HG03378 (cell line): ENCODE measurements at regions not wholly inside any gene's neighbourhood (a gene's known extent, or its start where the extent isn't known, plus 50 kb on each side); places are given as distances from the start of the nearest gene placed in this dataset.

Source experiments
- ATAC-seq: cut with Tn5 transposase; IDR thresholded peaks from one replicate; pipeline ENCODE4 v1.9.1; 2021; ENCODE audit warnings: mild to moderate bottlenecking, moderate library complexity; ENCODE audit not compliant: unreplicated experiment

DNA sequence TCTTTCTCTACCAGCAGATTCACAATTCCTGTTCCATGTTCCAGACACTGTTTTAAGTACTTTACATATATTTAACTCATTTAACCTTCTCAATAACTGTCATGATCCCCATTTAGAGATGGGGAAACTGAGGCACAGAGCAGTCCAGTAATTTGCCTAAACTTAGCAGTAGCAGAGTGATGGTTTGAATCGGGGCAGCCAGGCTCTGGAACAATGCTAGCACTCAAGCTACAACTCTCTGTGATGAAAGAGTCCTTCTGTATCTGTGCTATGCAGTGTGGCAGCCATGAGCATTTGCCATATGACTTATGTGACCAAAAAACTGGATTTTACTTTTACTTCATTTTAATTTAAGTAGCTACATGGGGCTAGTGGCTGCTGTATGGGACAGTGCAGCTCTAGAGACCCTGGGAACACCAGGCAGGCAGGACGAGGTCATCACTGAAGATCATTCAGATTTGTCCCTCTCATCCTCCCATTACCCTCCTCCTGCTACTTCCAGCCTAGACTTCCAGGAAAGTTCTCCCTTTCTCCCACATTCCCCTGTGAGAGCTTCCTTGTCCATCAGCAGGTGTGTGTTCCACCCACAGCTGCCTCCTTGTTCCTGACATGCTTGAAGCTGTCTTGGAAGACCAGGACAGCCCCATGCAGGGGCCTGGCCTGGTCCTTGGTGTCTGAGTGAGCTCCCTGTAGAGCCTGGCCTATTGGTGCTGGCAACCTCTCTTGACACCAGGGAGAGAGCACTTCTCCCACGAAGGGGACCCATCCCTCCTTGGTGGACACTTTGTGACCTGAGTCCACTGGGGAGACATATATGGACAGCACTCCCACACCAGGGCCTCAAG, 157.0 kb downstream of the MRPL14 start:
- ATAC-seq = no peak

DNA sequence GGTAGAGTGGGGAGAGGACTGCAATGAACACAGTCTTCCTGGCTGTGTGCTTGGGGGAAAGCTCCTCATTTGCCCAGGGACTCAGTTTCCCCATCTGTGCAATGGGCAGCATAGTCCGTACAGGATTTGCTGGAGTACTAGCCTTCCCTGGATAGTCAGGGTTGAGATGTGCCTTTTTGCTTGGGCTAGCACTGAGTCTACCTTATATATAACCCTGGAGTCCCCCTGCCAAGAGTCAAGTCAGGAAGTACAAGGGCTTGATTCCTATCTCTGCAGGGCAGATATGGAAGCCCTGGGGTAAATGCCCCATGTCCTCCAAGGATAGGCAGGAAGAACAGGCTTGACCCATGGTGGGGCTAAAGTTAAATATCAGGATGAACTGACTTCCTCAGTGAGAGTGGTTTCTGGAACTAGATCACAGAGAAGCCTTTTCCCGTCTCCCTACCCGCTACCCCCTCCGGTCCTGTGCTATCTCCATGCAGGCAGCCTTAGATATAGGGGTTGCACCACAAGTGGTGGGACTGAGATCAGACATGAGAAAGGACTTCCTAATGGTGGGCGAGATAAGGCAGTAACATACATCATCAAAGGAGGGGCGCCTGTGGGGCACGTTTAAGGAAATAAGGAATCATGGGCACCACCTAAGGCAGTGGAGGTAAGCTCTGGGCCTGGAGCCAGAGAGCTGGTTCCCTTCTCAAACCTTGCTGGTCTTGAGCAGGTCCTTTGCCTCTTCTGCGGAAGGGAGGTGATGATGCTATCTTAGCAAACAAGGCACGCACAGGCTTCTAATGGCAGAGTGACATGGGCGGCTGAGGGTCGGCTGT, 157.9 kb downstream of the MRPL14 start:
- no peak for ATAC-seq

DNA sequence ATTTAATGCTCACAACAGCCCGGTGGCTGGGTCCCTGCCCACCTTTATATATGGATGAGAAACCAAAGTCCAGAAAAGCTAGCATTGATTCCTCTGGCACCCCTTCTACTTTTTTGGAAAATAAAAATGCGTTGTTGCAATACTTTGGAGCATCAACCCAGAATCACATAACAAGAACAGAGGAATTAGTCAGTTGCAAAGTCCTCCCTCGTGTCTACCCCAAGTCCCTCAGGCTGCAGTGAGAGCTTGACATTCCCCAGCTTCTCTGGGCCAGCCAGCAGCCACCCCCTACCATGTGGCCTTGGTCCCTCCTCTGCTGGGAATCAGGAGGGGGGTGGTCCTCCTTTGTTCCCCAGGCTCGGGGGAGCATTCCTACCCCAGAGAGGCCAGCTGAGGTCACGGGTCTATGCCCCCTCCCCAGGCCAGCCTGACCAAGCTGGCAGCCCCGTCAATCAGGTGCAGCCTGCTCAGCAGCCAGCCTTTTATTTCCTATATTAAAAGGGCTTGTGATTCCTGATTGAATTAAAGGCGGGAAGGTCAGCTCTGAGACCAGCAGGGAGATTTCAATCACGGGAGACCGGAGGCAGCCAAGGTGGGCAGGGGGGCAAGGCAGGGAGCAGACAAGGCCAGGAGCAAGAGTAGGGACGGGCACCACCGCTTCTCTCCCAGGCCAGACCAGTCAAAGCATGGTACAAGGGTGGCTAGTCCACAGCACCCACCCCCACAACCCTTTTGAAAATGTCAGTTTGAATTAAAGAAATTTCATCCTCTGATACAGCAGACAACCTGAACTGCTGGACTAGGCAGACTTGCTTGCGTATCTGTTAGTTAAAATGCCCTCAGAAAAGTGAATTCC, 158.9 kb downstream of the MRPL14 start:
- no peak for ATAC-seq

DNA sequence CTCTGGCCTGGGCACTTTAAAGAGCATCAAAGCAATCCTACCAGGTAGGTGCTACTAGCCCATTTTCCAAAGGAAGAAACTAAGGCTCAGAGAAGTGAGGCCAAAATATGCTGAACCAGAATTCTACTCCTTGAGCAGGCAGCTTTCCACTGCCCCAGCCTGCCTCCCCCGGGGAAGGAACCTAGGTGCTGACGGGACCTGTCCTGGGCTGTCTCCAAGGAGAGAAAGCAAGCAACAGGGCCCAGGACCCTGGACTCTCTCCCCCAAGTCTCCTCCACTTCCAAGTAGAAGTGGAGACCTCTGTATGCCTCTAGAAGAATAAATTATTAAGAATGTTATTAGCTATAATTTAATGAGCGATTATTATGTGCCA, 159.5 kb downstream of the MRPL14 start:
- ATAC-seq = no peak

DNA sequence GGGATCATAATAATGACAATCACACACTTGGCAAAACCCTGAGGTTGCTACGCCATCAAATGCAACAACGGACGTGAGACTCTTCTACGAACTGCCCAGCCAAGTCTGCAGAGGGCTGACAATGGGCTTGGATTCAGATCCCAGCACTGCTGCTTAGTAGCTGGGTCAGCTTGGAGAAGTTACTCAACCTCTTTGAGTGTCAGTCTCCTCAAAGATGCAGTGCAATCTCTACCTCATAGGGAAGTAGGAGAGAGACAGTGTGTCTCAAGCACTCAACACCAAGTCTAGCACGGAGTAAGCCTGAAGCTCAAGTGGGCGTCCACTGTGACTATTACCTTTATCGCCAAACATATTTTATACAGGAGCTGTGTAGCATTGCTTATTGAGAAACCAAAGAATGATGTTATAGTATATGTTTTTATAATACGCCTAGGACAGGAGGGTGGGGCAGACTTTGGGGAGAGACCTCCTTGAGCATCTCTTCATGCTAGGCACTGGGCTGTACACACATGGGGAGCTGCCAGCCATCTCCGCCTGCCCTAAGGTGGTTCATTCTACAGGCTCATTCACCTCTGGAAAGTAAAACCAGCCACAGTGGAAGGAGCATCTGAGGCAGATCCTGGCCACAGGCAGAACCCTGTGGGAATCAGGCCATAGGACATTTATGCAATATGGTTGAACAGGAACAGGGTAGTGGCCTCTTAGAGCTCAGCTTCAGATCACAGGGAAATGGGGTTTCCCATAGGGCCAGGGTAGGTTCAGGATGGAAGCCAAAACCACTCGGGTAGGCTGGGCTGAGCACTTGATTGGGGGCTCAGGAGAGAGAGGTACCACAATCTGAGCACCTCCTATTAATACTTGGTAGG, 160.2 kb downstream of the MRPL14 start:
- ATAC-seq = no peak

DNA sequence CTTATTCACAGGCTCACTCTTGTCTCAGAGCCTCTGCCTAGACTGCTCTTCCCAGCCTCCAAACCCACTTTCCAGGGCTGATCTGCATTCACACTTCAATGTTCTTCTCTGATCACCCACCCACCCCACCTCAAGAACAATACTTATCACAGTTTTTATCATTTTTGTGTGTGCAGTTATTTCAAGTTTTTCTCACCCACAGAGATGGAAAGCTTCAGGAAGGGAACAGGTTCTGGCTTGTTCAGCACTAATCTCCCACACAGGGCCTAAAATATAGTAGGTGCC, 160.9 kb downstream of the MRPL14 start:
- no peak for ATAC-seq

DNA sequence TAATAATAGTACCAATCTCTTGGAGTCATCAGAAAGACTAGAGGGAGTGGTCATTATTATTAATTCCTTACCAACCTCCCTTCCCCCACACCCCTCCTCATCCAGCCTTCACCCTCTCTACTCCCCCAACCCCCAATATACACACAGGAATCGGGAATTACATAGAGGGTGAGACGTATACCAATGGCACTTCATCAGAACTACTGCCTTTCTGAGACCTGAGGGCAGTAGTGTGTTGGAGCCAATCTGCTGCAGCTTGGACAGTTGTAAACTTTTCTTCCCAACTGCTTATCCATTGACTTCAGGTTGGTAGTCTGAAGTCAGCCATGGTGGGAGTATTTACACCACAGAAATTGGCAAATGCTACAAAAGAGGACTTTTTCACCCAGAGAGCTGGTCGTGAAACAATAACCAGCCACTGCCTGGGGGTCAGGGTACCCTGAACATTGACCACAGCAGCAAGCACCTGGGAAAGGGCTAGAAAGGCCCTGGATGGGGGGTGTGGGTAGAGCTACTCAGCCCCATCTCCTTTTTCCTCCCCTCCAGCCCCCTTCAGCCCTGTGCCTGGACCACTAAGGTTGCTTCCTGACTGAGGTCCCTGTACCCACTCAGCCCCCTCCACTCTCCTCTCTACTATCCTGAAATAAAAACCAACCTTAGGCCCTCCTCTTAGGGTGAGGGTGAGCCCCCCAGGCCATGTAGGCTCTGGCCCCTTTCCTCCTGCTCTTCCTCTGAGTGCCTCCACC, 161.5 kb downstream of the MRPL14 start:
- ATAC-seq = no peak

DNA sequence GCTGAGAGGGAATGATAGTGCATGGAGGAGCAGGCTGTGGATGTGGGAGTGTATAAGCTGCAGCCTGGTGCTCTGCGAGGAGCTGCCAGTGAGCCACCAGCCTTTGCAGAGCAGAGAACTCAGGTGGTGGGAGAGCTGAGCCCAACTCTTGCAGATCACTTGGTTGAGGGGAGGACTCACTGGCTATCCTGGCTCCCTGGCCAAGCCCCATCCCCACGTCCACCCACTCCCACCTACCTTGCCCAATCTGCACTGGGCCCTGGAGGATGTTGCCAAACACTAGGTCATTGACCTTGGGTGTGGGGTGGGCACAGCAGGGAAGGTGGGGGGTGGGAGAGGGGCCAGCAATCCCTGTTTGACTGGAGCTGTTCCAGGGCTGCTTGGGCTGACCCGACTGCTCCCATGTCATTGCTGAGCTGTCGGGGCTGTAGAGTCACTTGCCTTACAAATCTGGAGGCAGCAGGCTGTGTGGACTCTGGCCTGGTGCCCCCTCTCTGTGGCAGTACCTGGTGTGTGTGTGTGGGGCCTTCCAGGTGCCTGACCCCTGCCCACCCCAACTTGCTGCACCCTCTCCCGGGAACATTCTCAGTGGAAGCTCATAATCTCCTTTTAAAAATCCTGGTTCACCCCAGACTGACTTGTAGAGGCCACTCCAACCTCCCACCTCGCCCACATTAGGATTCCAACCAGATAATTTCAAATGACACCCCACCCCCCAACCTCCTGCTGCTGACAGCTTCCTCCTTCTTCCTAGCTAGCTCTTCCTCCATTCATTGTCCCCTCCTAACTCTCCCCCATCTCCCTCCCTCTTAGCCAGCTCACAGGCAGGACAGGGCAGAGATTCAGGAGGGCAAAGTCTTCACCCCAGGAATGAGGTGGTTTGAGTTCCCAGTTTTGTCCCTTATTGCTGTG, 162.3 kb downstream of the MRPL14 start:
- no peak for ATAC-seq

DNA sequence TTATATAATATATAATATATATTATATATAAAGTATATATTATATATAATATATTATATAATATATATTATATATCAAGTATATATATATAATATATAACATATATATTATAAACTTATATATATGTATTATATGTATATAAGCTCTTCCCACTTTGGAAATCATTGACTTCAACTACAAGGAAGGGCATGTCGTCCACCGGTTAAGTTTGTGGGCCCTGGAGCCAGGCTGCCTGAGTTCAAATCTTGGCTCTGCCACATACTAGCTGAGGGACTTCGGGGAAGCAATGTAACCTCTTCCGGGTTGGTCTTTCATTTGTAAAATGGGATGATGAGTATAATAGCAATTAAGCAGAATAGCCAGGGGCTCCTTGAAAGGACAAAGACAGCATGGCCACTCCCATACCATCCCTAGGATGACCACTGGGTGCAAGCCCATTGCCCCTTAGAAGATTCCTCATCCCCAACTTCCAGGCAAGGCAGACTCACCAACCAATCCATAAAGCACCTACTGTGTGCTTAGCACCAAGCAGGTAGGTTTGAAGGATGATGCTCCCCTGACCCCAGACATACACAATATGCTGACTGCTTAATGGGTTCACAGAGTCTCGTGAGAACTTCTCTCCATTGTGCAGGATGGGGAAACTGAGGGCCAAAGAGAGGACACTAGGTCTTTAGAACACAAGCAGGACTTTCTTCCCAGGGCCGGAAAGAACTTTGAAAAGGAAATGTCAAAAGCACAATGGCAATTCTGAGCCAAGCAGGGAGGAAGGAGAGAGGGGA, 163.2 kb downstream of the MRPL14 start:
- ATAC-seq = no peak

DNA sequence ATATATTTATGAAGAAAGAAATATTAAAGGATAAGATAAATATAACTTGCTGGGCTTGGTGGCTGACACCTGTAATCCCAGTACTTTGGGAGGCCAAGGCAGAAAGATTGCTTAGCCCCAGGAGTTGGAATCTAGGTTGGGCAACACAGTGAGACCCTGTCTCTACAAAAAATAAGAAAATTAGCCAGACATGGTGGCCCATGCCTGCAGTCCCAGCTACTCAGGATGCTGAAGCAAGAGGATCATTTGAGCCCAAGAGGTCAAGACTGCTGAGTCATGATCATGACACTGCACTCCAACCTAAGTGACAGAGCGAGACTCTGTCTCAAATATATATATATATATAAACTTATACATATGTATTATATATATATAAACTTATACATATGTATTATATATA, 164.0 kb downstream of the MRPL14 start:
- no peak for ATAC-seq

DNA sequence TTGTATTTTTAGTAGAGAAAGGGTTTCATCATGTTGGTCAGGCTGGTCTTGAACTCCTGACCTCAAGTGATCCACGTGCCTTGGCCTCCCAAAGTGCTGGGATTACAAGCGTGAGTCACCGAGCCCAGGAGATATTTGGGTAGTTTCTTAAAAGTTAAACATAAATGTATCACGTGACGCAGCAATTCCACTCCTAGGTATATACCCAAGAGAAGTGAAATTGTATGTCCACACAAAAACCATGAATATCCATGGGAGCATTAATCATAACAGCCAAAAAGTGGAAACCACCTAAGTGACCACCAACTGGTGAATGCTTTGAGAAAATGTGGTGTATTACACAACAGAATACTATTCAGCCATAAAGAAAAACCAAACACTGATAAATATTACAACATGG, 164.8 kb downstream of the MRPL14 start:
- ATAC-seq = no peak

DNA sequence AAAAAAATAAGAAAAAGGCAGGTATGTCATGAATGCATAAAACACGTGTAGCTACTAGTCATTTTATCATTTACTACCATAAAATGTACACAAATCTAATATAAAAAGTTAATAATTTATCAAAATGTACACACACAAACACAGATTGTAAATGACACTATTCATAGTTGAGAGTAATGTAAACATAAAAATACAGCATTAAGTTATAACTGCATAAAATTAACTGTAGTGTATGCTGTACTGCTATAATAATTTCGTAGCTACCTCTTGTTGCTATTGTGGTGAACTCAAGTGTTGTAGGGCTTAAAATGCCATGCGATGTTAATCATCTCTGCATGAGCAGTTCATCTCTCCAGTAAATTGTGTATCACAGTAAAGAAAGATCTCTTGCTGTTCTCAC, 170.0 kb downstream of the MRPL14 start:
- no peak for ATAC-seq

DNA sequence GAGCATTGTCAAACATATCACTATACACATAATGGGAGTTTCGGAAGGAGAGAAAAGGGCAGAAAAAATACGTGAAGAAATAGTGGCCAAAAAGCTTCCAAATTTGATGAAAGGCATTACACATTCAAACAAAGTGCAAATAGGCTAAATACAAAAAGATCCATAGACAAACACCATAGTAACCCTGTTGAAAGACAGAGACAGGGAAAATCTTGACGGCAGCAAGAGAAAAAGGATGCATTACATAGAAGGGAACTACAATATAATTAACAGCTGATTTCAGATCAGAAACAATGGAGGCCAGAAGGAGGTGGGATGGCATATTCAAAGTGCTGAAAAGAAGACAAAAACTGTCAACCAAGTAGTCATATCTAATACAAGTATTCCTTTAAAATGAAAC, 170.8 kb downstream of the MRPL14 start:
- no peak for ATAC-seq

DNA sequence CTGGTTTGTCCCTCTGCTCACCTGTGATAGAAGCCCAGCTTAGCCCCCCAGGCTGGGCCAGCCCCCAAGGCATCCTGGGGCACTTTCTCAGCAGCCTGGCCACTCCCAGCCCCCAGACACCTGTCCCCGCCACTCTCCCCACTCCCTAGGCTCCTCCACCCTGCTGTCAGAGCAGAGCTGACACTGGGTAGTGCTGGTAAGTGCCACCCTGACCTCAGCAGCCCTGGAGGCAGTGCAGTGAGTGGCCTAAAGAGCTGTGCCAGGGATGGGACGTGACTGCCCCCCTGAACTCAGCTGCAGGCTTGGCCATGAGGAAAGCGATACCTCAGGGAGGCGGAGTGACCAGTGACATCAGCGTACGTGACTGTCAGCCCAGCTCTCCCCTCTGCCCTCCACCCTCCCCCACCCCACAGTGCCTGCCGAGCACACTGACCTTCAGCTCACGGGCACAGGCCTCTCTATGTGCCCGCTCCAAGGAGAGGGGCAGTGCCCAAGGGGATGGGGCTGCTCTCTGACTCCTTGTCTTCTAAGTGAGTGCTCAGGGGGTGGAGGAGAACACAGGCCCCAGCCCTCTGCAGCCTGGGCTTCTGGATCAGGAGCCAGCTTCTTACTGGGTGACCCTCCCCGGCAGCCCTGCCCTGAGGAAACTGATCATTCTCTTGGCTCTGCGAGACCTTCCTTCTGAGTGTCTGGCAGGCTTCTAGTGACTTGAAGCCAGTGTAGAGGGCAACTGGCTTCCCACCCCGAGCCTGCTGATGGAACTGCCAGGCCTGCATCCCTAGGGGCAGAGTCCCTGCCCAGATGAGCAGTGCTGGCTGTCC, 172.7 kb downstream of the MRPL14 start:
- ATAC-seq = no peak

DNA sequence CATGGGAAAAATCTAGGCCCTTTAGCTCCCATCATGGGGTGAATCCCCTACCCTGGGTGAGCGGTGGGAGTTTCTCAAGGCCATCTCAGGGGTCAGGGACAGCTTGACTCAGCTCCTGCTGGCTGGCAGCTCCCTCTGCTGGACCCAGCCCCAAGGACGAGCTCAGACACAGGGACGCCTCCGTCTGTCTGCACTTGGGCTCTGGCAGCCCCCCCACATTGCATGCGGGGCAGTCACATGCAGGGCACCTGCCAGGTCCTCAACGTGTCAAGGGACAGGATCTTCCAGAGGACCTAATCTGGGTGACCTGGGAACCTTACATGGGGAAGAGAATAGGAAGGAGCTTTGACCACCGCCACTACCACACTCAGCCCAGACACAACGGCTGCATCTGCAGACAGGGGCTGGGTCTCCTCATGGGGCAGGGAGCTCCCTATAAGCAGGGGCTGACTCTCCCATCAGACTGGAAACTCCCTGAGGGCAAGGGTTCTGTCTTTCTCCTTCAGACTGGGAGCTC, 173.4 kb downstream of the MRPL14 start:
- no peak for ATAC-seq

DNA sequence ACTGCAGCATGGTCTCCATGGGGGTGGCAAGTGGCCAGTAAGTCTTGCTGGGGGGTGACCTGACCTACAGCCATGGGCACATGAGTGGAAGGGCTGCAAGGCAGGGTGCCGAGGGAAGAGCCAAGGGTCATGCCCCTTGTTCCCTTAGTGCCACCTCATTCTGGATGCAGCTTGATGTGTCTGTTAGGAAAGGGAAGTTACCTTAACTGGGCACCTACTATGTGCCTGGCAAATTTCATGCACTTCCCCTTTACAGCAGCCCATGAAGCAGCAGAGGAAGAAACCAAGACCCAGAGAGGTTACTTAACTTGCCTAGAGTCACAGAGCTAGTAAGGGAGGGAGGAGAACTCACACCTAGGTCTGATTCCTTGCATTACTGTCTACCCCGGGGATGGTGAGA, 174.0 kb downstream of the MRPL14 start:
- no peak for ATAC-seq

DNA sequence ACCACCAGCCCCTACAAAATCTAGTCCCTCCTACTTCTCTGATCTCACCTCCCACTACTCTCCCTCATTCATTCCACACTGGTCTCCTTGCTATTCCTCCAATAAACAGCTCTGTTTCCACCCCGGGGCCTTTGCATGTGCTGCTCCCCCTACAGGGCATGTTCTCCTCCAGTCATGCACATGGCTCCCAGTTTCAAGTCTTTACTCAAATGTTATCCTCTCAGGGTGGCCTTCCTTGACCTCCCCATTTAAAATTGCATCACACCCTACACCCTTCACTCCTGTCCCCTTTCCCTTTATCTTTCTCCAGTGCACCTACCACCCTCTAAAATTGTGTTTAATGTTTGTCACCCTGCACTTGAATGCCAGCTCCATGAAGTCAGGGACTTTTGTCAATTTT, 174.5 kb downstream of the MRPL14 start:
- ATAC-seq = no peak
